Right atrium auricular region (tissue), 2 donors: ENCODE measurements at regions not wholly inside any gene's neighbourhood (a gene's known extent, or its start where the extent isn't known, plus 50 kb on each side); places are given as distances from the start of the nearest gene placed in this dataset.

Source experiments
- DNase-seq: peaks from one replicate; pipeline ENCODE4 v3.0.0-alpha.2; 2019; ENCODE audit warnings: low spot score
- H3K27ac ChIP-seq, 2 donors: fragments of 200-600 bp; sonication (generic); 1 replicate in 1 of 2; 2 replicates in 1 of 2; pipeline ENCODE4 v1.5.1; 2016 to 2019
- H3K27me3 ChIP-seq, 2 donors: fragments of 200-600 bp; sonication (generic); one replicate each; pipeline versions ENCODE4 v1.5.1 to v1.6.0; 2017 to 2019
- H3K36me3 ChIP-seq: fragments of 200-600 bp; sonication (generic); one replicate; pipeline ENCODE4 v1.5.1; 2016
- H3K4me1 ChIP-seq, 2 donors: fragments of 200-600 bp; sonication (generic); one replicate each; pipeline versions ENCODE4 v1.5.1 to v1.6.0; 2017 to 2019
- H3K4me3 ChIP-seq, 2 donors: fragments of 200-600 bp; sonication (generic); 1 replicate in 1 of 2; 2 replicates in 1 of 2; pipeline ENCODE4 v1.5.1; 2017 to 2019; ENCODE audit warnings: mild to moderate bottlenecking in 1 of 2, moderate library complexity in 1 of 2
- H3K9me3 ChIP-seq, 2 donors: fragments of 200-600 bp; sonication (generic); one replicate each; pipeline ENCODE4 v1.5.1; 2019
- CTCF ChIP-seq, 2 donors: fragments of 200-600 bp; sonication (generic); IDR thresholded peaks; one replicate each; pipeline ENCODE4 v1.5.1; 2019; ENCODE audit warnings: antibody characterized with exemption in 2 of 2

- no peak overlapping the region for H3K27ac ChIP-seq
- H3K4me1 ChIP-seq: peaks cover 0 to 11% of the 10 kb centered on the region in 2 donors
- TF ChIP-seq CTCF (IDR thresholded peaks at IDR 0.05): no peak
- no peaks in the 10 kb centered on the region for H3K27me3 ChIP-seq
- no peak overlapping the region for H3K4me3 ChIP-seq
- no peaks in the 10 kb centered on the region for H3K36me3 ChIP-seq
- no peak for DNase-seq
- H3K9me3 ChIP-seq: no peaks in the 10 kb centered on the region
Measured at GRCh38 chr1:108038653-108039236, 73.8 kb upstream of the VAV3 start.

- DNase-seq: no peak
- Histone ChIP-seq H3K36me3 (no peaks in the 10 kb centered on the region), H3K9me3 (no peaks in the 10 kb centered on the region), H3K4me1 (peaks cover 0 to 11% of the 10 kb centered on the region in 2 donors), H3K27ac (no peak overlapping the region), H3K27me3 (no peaks in the 10 kb centered on the region), H3K4me3 (no peak overlapping the region)
- TF ChIP-seq CTCF (IDR thresholded peaks at IDR 0.05): no peak
Measured at GRCh38 chr1:108036796-108037562, 72.0 kb upstream of the VAV3 start.

- TF ChIP-seq CTCF (IDR thresholded peaks at IDR 0.05): no peak
- Histone ChIP-seq H3K9me3 (no peaks in the 10 kb centered on the region), H3K27ac (no peak overlapping the region), H3K27me3 (no peaks in the 10 kb centered on the region), H3K36me3 (no peaks in the 10 kb centered on the region), H3K4me1 (no peaks in the 10 kb centered on the region), H3K4me3 (no peak overlapping the region)
- DNase-seq: no peak
Measured at GRCh38 chr1:108034396-108034795, 69.4 kb upstream of the VAV3 start.

GRCh38 chr1:108033550-108033951 lies 68.6 kb upstream of the VAV3 start:
- Histone ChIP-seq H3K4me3 (no peak overlapping the region), H3K27ac (no peak overlapping the region), H3K36me3 (no peaks in the 10 kb centered on the region), H3K4me1 (no peaks in the 10 kb centered on the region), H3K9me3 (no peaks in the 10 kb centered on the region), H3K27me3 (no peaks in the 10 kb centered on the region)
- no peak for DNase-seq
- TF ChIP-seq CTCF (IDR thresholded peaks at IDR 0.05): no peak

GRCh38 chr1:108028841-108029388 lies 63.9 kb upstream of the VAV3 start:
- no peak for DNase-seq
- Histone ChIP-seq H3K4me3 (no peak overlapping the region), H3K36me3 (no peaks in the 10 kb centered on the region), H3K4me1 (no peaks in the 10 kb centered on the region), H3K27me3 (no peaks in the 10 kb centered on the region), H3K27ac (no peak overlapping the region), H3K9me3 (no peaks in the 10 kb centered on the region)
- TF ChIP-seq CTCF (IDR thresholded peaks at IDR 0.05): no peak
